AG09309 (cell line): ENCODE measurements at regions not wholly inside any gene's neighbourhood (a gene's known extent, or its start where the extent isn't known, plus 50 kb on each side); places are given as distances from the start of the nearest gene placed in this dataset.

Source experiments
- DNase-seq: peaks from one replicate; pipeline ENCODE4 v3.0.0-alpha.2; 2010; ENCODE audit warnings: low read depth
- H3K4me3 ChIP-seq: 2 replicates; pipeline ENCODE4 v1.5.1; 2011; ENCODE audit warnings: mild to moderate bottlenecking, low read depth, low read length, moderate library complexity; ENCODE audit not compliant: control insufficient read depth
- TF ChIP-seq, protein P1 (sequence below): IDR thresholded peaks from 2 replicates; pipeline ENCODE4 v1.5.1; 2011; ENCODE audit warnings: mild to moderate bottlenecking, low read depth, low read length, inconsistent platforms; ENCODE audit not compliant: insufficient read depth, control insufficient read depth; ENCODE audit errors: missing control alignments

GRCh38 chr11:119952441-119952840 is 185.5 kb downstream of the TRIM29 start:
- TF ChIP-seq, protein P1, sequence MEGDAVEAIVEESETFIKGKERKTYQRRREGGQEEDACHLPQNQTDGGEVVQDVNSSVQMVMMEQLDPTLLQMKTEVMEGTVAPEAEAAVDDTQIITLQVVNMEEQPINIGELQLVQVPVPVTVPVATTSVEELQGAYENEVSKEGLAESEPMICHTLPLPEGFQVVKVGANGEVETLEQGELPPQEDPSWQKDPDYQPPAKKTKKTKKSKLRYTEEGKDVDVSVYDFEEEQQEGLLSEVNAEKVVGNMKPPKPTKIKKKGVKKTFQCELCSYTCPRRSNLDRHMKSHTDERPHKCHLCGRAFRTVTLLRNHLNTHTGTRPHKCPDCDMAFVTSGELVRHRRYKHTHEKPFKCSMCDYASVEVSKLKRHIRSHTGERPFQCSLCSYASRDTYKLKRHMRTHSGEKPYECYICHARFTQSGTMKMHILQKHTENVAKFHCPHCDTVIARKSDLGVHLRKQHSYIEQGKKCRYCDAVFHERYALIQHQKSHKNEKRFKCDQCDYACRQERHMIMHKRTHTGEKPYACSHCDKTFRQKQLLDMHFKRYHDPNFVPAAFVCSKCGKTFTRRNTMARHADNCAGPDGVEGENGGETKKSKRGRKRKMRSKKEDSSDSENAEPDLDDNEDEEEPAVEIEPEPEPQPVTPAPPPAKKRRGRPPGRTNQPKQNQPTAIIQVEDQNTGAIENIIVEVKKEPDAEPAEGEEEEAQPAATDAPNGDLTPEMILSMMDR = no peak
- H3K4me3 ChIP-seq = no peak overlapping the region
- no peak for DNase-seq

DNA sequence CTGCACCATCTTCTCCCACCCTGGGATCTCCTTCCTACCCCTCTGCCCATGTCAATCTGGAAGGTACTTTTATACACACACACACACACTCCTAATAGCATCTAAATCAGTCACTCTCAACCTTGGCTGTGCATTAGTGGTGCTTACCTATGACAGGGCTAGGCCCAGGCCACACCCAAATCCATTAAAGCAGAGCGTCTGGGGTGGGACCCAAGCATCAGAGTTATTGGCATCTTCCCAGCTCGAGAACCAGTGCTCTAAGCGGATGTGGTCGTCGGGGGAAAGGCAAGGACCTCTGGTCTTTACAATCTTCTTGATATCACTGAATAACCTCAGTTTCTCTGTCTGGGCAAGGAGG is 194.6 kb downstream of the TRIM29 start:
- no peak overlapping the region for H3K4me3 ChIP-seq
- DNase-seq = no peak
- TF ChIP-seq, protein P1 = no peak

DNA sequence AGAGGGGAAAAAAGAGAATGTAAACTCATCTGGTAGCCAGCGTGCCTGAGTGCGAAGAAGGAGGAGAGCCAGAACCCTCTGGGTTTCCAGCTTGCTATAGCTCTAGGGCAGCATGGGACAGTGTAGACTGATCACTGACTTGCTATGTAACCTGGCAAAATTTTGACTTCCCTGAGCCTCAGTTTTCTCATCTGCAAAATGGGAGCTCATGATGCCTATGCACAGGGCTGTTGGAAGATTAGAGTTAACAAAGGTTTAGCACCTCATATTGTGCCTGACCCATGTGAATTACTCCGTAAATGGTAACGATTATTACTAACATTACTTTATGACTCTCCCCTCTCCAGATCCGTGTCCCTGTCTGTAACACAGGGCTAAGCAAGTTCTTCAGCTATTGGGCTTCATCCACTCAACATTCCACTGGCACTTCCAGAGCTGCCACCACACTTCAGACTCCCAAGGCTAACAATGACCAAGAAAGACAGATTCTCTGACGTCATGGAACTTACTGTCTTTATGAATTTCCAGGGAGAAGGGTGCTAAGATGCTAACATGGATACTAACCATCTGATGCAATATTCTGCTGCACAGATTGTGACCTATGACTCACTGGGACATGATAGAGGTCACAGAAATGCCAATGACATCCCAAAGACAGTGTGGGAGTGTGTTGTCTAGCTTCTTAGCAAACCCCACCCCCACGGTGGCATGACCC is 195.2 kb downstream of the TRIM29 start:
- TF ChIP-seq, protein P1 = no peak
- H3K4me3 ChIP-seq = no peak overlapping the region
- DNase-seq = no peak

- TF ChIP-seq, protein P1 = no peak
- no peak for DNase-seq
- no peak overlapping the region for H3K4me3 ChIP-seq
Measured at GRCh38 chr11:119941636-119942411, 196.1 kb downstream of the TRIM29 start.

DNA sequence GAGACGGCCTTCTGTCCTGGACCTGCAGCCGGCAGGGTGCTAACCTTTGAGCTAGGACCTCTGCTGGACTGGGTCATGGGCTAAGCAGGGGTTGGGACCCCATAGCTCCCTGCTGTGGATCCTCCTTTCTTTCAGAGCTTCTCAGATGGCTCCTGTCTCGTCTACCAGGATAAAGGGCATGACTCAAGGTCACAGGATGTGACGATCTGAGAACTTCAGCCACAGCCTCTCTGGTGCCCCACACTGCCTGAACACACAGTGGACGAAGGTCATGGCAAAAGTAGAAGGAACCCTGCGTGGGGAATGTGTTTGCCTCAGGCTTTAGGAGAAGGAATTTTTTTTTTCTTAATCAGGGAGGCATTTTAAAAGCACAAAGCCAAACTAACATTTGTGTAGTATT is 196.7 kb downstream of the TRIM29 start:
- no peak overlapping the region for H3K4me3 ChIP-seq
- DNase-seq = no peak
- TF ChIP-seq, protein P1 = no peak

GRCh38 chr11:119940401-119940976 is 197.4 kb downstream of the TRIM29 start:
- TF ChIP-seq, protein P1 = no peak
- H3K4me3 ChIP-seq = no peak overlapping the region
- no peak for DNase-seq
